H1 (cell line): ENCODE measurements at regions not wholly inside any gene's neighbourhood (a gene's known extent, or its start where the extent isn't known, plus 50 kb on each side); places are given as distances from the start of the nearest gene placed in this dataset.

Experiments
- CHD2 ChIP-seq: IDR thresholded peaks from 2 replicates; pipeline ENCODE4 v1.6.1; 2012; ENCODE audit warnings: low read length, improper control_type of control experiment
- CTBP2 ChIP-seq: IDR thresholded peaks from 2 replicates; pipeline ENCODE4 v1.7.0; 2011; ENCODE audit warnings: borderline replicate concordance, mild to moderate bottlenecking, moderate library complexity, mixed read lengths, low read length; ENCODE audit not compliant: insufficient read depth, insufficient read length
- JUND ChIP-seq: IDR thresholded peaks from 2 replicates; pipeline ENCODE4 v1.6.1; 2011; ENCODE audit warnings: mild to moderate bottlenecking, improper control_type of control experiment, low read length
- KDM1A ChIP-seq: fragments of 200-600, 300-600 bp; sonication (generic); IDR thresholded peaks from 2 replicates; pipeline ENCODE4 v1.7.1; 2016; ENCODE audit warnings: mild to moderate bottlenecking, low read length, borderline replicate concordance
- TF ChIP-seq, protein P1 (sequence below): fragments of 300-600 bp; sonication (generic); IDR thresholded peaks from 2 replicates; pipeline ENCODE4 v1.7.1; 2012; ENCODE audit warnings: low read length, moderate library complexity, mild to moderate bottlenecking, inconsistent platforms; ENCODE audit not compliant: insufficient replicate concordance

DNA sequence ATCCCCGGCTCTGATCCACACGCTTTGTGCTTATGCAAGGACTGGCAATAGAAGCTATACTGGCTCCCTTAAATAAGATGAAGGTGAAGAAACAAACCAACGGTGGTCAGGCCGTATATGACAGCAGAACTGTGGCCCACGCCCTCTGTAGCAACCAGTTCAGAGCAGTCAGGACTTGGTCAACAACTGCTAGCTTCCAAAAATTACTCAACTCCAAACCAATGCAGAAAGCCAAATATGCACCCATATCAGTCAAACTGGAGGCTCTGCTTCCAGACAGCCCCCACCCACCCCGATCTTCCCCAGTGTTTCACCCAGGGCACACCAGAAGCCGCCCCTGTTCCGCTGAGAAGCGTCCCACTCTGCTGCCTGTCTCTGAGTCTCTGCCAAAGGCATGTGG is 222.3 kb upstream of the MGMT start (continued):
- TF ChIP-seq, protein P1, sequence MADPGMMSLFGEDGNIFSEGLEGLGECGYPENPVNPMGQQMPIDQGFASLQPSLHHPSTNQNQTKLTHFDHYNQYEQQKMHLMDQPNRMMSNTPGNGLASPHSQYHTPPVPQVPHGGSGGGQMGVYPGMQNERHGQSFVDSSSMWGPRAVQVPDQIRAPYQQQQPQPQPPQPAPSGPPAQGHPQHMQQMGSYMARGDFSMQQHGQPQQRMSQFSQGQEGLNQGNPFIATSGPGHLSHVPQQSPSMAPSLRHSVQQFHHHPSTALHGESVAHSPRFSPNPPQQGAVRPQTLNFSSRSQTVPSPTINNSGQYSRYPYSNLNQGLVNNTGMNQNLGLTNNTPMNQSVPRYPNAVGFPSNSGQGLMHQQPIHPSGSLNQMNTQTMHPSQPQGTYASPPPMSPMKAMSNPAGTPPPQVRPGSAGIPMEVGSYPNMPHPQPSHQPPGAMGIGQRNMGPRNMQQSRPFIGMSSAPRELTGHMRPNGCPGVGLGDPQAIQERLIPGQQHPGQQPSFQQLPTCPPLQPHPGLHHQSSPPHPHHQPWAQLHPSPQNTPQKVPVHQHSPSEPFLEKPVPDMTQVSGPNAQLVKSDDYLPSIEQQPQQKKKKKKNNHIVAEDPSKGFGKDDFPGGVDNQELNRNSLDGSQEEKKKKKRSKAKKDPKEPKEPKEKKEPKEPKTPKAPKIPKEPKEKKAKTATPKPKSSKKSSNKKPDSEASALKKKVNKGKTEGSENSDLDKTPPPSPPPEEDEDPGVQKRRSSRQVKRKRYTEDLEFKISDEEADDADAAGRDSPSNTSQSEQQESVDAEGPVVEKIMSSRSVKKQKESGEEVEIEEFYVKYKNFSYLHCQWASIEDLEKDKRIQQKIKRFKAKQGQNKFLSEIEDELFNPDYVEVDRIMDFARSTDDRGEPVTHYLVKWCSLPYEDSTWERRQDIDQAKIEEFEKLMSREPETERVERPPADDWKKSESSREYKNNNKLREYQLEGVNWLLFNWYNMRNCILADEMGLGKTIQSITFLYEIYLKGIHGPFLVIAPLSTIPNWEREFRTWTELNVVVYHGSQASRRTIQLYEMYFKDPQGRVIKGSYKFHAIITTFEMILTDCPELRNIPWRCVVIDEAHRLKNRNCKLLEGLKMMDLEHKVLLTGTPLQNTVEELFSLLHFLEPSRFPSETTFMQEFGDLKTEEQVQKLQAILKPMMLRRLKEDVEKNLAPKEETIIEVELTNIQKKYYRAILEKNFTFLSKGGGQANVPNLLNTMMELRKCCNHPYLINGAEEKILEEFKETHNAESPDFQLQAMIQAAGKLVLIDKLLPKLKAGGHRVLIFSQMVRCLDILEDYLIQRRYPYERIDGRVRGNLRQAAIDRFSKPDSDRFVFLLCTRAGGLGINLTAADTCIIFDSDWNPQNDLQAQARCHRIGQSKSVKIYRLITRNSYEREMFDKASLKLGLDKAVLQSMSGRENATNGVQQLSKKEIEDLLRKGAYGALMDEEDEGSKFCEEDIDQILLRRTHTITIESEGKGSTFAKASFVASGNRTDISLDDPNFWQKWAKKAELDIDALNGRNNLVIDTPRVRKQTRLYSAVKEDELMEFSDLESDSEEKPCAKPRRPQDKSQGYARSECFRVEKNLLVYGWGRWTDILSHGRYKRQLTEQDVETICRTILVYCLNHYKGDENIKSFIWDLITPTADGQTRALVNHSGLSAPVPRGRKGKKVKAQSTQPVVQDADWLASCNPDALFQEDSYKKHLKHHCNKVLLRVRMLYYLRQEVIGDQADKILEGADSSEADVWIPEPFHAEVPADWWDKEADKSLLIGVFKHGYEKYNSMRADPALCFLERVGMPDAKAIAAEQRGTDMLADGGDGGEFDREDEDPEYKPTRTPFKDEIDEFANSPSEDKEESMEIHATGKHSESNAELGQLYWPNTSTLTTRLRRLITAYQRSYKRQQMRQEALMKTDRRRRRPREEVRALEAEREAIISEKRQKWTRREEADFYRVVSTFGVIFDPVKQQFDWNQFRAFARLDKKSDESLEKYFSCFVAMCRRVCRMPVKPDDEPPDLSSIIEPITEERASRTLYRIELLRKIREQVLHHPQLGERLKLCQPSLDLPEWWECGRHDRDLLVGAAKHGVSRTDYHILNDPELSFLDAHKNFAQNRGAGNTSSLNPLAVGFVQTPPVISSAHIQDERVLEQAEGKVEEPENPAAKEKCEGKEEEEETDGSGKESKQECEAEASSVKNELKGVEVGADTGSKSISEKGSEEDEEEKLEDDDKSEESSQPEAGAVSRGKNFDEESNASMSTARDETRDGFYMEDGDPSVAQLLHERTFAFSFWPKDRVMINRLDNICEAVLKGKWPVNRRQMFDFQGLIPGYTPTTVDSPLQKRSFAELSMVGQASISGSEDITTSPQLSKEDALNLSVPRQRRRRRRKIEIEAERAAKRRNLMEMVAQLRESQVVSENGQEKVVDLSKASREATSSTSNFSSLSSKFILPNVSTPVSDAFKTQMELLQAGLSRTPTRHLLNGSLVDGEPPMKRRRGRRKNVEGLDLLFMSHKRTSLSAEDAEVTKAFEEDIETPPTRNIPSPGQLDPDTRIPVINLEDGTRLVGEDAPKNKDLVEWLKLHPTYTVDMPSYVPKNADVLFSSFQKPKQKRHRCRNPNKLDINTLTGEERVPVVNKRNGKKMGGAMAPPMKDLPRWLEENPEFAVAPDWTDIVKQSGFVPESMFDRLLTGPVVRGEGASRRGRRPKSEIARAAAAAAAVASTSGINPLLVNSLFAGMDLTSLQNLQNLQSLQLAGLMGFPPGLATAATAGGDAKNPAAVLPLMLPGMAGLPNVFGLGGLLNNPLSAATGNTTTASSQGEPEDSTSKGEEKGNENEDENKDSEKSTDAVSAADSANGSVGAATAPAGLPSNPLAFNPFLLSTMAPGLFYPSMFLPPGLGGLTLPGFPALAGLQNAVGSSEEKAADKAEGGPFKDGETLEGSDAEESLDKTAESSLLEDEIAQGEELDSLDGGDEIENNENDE: no peak
- TF ChIP-seq CTBP2: no peak
- no peak for TF ChIP-seq JUND
- no peak for TF ChIP-seq CHD2
- no peak for TF ChIP-seq KDM1A
